Kidney tubule cell (primary cell): ENCODE measurements at regions not wholly inside any gene's neighbourhood (a gene's known extent, or its start where the extent isn't known, plus 50 kb on each side); places are given as distances from the start of the nearest gene placed in this dataset.
"Not testable (repeated sequence)": the region's sequence is repeated elsewhere in the genome, so short reads cannot be mapped to it uniquely, and the experiment has no call there.

Source experiments
- DNase-seq: peaks from one replicate; pipeline ENCODE4 v3.0.0-alpha.2; 2018; ENCODE audit warnings: low spot score

GRCh38 chr6:170148709-170149470, 142.0 kb downstream of the DLL1 start:
- no peak for DNase-seq

DNA sequence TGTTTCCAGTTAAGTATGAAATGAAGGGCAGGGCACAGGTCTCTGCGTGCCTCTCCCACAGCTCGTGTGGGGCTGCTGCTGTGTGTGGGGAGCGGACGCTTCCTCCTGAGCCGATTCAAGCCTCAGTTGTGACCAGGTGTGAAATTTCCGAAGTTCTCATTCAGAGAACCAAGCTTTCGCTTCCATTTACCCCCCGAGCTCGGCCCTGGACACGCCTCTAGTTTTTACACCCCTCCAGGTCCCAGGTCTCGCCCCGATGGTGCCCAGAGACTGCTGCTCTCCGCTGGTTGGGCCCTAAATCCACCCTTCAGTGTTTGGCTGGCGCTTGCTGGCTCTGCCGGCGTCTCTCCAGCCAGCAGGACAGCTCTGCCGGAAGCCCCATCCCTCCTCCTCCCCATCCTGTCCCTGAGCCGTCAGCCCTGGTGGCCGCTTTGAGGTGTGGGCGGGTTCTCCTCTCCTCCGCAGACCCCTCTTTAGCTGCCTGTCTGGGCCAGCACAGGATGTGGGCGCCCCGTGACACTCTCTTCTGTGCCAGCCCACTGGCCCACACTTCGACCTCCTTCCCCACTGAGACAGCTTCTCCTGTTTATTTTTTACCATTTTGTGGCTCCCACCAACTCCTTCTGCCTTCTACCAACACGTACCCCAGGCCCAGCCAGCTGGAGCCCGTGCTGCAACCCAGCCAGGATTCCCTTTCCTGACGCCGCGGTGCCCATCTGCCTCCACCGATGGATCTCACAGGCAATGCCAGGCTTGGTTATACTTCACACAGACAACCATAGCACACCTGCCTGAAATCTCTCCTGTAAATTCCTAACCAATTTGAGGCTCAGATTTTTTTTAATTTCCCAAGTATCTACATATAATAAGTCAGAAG, 142.8 kb downstream of the DLL1 start:
- no peak for DNase-seq

GRCh38 chr6:170147056-170147787, 143.7 kb downstream of the DLL1 start:
- DNase-seq, result no peak

DNA sequence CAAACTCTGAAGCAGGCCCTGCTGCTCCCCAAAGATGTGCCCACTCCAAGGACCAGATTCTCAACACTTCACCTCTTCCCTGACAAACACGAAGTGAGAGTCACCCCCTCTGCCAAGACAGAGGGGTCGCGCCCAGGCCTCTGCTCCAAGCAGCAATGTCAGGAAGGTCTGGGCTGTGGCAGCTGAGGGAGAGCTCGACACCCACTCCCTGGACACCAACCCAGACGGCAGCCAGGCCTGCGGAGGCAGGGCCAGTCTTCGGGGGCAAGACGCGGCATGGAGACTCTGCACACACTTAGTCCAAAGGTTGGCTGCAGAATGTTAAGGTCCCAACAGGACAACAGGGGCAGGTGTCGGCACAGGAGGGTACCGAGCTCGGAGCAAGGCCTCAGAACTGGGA, 144.2 kb downstream of the DLL1 start:
- DNase-seq, result no peak

DNA sequence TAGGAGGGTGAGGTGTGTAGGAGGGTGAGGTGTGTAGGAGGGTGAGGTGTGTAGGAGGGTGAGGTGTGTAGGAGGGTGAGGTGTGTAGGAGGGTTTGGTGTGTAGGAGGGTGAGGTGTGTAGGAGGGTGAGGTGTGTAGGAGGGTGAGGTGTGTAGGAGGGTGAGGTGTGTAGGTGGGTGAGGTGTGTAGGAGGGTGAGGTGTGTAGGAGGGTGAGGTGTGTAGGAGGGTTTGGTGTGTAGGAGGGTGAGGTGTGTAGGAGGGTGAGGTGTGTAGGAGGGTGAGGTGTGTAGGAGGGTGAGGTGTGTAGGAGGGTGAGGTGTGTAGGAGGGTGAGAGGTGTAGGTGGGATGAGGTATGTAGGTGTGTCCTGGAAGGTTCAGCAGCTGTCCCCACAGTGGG, 144.7 kb downstream of the DLL1 start:
- not testable (repeated sequence) for DNase-seq

DNA sequence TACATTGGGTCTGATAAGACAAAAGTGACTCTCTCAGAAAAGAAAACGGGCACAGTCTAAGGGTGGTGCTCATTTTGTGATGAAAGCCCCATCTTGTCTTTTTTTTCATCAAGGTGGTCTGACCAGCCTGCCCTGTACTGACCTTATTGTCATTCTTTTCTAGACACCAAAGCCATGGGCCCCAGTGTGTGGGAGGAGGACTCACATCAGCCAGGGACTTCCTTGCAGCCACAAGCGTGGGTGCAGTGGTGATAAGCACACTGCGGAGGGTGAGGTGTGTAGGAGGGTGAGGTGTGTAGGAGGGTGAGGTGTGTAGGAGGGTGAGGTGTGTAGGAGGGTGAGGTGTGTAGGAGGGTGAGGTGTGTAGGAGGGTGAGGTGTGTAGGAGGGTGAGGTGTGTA, 145.2 kb downstream of the DLL1 start:
- DNase-seq, result not testable (repeated sequence)

- DNase-seq, result no peak
These were observed 145.6 kb downstream of the DLL1 start for GRCh38 chr6:170145272-170145592.

- DNase-seq, result no peak
These were observed 146.2 kb downstream of the DLL1 start for GRCh38 chr6:170144571-170145271.

GRCh38 chr6:170143401-170144150, 147.3 kb downstream of the DLL1 start:
- no peak for DNase-seq

- no peak for DNase-seq
These were observed 148.3 kb downstream of the DLL1 start for GRCh38 chr6:170142559-170142958.

DNA sequence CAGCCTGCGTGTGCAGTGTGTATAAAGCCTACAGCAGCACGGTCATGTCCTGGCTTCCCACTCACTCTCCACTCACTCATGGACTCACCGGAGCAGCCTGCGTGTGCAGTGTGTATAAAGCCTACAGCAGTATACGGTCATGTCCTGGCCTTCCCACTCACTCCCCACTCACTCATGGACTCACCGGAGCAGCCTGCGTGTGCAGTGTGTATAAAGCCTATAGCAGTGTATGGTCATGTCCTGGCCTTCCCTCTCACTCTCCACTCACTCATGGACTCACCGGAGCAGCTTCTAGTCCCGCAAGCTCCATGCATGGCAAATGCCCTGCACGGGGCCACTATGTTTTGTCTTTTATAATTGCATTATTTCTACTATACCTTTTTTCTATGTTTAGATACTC, 149.8 kb downstream of the DLL1 start:
- not testable (repeated sequence) for DNase-seq

DNA sequence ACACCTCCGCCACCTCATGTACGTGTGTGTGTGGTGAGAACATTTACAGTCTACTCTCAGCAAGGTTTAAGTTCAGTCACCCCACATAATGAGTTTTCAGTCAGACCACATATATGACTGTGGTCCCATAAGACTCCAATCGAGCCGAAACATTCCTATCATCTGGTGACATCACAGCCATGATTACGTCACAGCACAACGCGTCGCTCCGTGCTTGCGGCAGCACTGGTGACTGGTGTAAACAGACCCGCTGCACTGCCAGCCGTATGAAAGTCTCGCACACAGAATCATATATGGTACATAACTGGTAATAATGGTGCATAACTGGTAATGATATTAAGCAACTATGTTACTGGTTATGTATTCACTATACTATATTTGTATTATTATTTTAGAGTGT, 150.7 kb downstream of the DLL1 start:
- no peak for DNase-seq

- no peak for DNase-seq
These were observed 151.3 kb downstream of the DLL1 start for GRCh38 chr6:170139531-170139930.

GRCh38 chr6:170139046-170139445, 151.8 kb downstream of the DLL1 start:
- not testable (repeated sequence) for DNase-seq

DNA sequence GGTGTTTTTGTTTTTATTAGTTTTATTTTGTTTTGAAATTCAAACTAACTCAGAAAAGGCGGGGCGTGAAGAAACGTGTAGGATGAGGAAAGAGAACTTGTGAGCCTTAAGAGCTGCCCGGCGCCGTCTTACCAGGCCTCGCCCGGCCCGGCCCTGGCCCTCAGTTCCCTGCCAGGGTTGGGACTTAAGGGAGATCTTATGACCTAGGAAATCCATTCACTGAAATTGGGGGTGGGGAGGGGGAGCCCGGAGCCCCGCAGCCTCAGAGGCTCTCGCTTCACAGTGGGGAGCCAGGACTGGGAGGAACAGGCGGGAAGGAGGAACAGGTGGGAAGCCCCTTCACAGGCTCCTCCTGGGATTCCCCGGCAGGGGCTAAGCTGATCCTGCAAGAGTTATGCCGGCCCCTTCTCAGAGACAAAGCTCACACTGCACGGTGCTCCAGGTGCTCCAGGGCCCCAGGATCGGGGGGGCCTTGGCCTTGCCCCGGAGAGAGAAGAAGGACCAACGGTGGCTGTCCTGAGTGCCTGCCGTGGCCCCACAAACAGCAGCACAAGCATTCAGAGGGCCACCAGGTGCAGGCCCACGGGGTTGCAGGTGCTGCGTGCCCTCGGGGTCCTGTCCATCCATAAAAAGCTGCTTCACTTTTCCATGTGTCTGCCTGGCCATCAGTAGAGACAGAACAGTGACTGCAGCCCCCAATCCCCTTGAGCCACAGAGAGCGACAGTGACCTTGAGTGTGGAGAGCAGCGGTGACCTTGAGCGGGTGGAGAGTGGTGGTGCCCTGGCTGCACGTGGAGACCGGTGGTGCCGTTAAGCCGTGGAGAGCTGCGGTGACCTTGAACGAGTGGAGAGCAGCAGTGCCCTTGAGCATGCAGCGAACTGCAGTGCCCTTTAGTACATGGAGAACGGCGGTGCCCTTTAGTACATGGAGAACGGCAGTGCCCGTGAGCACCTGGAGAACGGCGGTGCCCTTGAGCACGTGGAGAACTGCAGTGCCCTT, 152.7 kb downstream of the DLL1 start:
- DNase-seq, result no peak

DNA sequence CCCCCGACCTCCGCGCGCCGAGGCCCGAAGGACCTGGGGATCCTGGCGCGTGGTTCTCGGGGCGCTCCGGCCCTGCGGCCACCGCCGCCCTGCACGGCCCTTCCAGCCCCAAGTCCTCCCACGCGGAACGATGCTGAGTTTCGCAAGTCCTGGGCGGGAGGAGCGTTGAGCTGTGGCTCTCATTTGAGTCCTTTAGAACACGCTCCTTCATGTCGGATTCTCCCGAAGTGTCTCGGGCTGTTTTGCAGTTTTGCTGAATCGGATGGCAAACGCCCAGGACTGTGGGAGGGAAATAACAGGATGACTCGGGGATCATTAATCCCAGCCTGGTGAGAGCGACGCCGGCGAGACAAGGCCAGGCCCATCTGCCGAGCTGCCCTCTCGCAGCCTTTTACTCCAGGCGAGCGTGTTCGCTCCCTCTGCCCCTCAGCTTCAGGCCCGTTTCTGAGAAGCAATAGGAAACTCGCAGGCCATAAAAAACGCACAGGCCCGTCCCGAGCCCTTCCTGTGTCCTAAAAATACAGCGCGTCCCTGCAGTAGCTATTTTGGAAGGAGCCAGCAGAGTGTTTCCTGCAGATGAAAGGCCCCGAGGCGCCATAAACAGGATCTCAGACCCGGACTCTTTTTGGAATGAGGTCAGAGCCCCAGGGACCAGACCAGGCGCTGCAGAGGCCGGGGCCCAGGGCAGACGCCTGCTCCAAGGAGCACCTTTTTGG, 153.5 kb downstream of the DLL1 start:
- DNase-seq, result no peak

GRCh38 chr6:170136541-170137175, 154.2 kb downstream of the DLL1 start:
- DNase-seq, result no peak

DNA sequence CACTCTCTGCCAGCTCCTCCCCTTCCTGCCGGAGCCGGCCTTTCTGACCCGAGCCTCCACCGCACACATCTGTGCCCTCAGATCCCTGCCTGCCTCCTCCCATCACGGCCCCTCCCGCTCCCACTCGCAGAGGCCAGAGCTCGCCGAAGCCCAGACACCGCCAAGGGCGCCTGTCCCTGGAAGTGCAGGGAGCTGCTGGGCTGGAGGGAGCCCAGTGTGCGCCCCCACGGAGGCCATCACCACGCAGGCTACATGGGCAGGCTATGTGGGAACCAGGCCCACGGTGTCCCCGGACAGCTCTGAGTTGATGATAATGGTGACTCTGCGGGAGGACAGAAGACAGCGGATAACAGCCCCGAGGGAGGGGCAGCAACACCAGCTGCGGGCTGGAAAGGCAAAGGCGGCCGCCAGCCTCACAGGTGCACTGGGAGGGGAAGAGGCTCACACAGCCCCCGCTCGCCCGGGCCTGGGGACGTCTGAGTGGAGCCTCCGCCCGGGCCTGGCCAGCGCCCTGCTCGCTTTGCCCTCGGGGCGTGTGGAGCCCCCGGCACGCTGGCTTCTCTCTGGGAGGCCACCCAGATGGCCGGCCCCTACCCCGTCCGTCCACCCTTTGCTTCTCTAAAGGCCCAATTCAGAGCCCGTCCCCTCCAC, 154.9 kb downstream of the DLL1 start:
- no peak for DNase-seq

GRCh38 chr6:170135461-170135820, 155.4 kb downstream of the DLL1 start:
- no peak for DNase-seq
